Stomach (tissue), 8 donors: ENCODE measurements at regions not wholly inside any gene's neighbourhood (a gene's known extent, or its start where the extent isn't known, plus 50 kb on each side); places are given as distances from the start of the nearest gene placed in this dataset.

ENCODE experiments used
- DNase-seq, 2 donors: peaks; one replicate each; pipeline versions ENCODE4 v3.0.0 to v3.0.0-alpha.2; 2013 to 2019
- H3K27ac ChIP-seq, 5 donors: fragments of 200-600 bp in 4 of 5; sonication (generic) in 4 of 5; one replicate each; pipeline ENCODE4 v1.5.1; 2013 to 2019; ENCODE audit warnings: mild to moderate bottlenecking in 1 of 5, moderate library complexity in 1 of 5
- H3K27me3 ChIP-seq, 3 donors: fragments of 200-600 bp; sonication (generic); one replicate each; pipeline ENCODE4 v1.5.1; 2017 to 2019; ENCODE audit warnings: mixed run types in 1 of 3
- H3K36me3 ChIP-seq, 4 donors: fragments of 200-600 bp; sonication (generic); 1 replicate in 3 of 4; 2 replicates in 1 of 4; pipeline ENCODE4 v1.5.1; 2016 to 2019
- H3K4me1 ChIP-seq, 4 donors: fragments of 200-600 bp; sonication (generic); one replicate each; pipeline ENCODE4 v1.5.1; 2016 to 2019
- H3K4me3 ChIP-seq, 4 donors: fragments of 200-600 bp; sonication (generic) in 3 of 4; one replicate each; pipeline ENCODE4 v1.5.1; 2016 to 2019; ENCODE audit warnings: mild to moderate bottlenecking in 1 of 4
- H3K9me3 ChIP-seq, 4 donors: fragments of 200-600 bp; sonication (generic); one replicate each; pipeline ENCODE4 v1.5.1; 2016 to 2019
- CTCF ChIP-seq, 7 experiments: fragments of 450-650 bp in 4 of 7; fragments of 200-600 bp in 3 of 7; sonication (generic) in 3 of 7; IDR thresholded peaks; one replicate each; pipeline ENCODE4 v1.5.1; 2016 to 2019; ENCODE audit warnings: antibody characterized with exemption in 7 of 7, control low read depth in 2 of 7, mild to moderate bottlenecking in 1 of 7
- EP300 ChIP-seq: sonication (generic); formaldehyde crosslinking; IDR thresholded peaks from one replicate; pipeline ENCODE4 v1.6.1; 2017; ENCODE audit warnings: antibody characterized with exemption
- POLR2A ChIP-seq, 4 donors: fragments of 450-650 bp; IDR thresholded peaks; one replicate each; pipeline ENCODE4 v1.6.1; 2016; ENCODE audit warnings: antibody characterized with exemption in 4 of 4, control low read depth in 2 of 4, mild to moderate bottlenecking in 1 of 4, moderate library complexity in 1 of 4
- POLR2AphosphoS5 ChIP-seq, 3 donors: sonication (generic); formaldehyde crosslinking; IDR thresholded peaks; one replicate each; pipeline ENCODE4 v1.6.1; 2016; ENCODE audit warnings: antibody characterized with exemption in 3 of 3
- WGBS, 5 donors: extraction: QIAGEN DNeasy Blood & Tissue Kit in 3 of 5; methylation state at CpG; one replicate each; pipeline versions ENCODE4 v1.1.5 to v1.1.7; 2013 to 2018; 5-methylcytosine and 5-hydroxymethylcytosine counted together
- intact Hi-C: fragments of 100-400 bp; cut with DNase I; formaldehyde crosslinking; loops from one replicate; pipeline ENCODE4 v1.15.1; 2023; ENCODE audit warnings: low total_unique reads
- donor health status: healthy with polysubstance abuse.
- donor health status: Bipolar disorder and iron deficiency.
- donor health status: healthy.

- 90% methylated on average over 5 of the region's 5 CpGs for WGBS, 5 donors
- TF ChIP-seq CTCF (IDR thresholded peaks at IDR 0.05) (no peak), EP300 (no peak), POLR2A (IDR thresholded peaks at IDR 0.05) (no peak), POLR2AphosphoS5 (IDR thresholded peaks at IDR 0.05) (no peak)
- H3K27me3 ChIP-seq: peaks cover 0 to 13% (median 0%) of the 10 kb centered on the region in 3 donors
- H3K4me3 ChIP-seq: no peak overlapping the region
- H3K27ac ChIP-seq: no peak overlapping the region
- no peak for DNase-seq
- intact Hi-C loops: no loop called here
- no peaks in the 10 kb centered on the region for H3K36me3 ChIP-seq
- H3K4me1 ChIP-seq: no peaks in the 10 kb centered on the region
- peaks cover 0 to 4% (median 0%) of the 10 kb centered on the region in 4 donors for H3K9me3 ChIP-seq
Observed at GRCh38 chr19:31742249-31742648, 393.0 kb upstream of the TSHZ3 start.

GRCh38 chr19:31745731-31746130 lies 396.5 kb upstream of the TSHZ3 start:
- TF ChIP-seq EP300: no peak
- TF ChIP-seq CTCF (IDR thresholded peaks at IDR 0.05): no peak
- TF ChIP-seq POLR2AphosphoS5 (IDR thresholded peaks at IDR 0.05): no peak
- TF ChIP-seq POLR2A (IDR thresholded peaks at IDR 0.05): no peak
- DNase-seq: no peak
- Histone ChIP-seq H3K27me3 (peaks cover 0 to 10% (median 0%) of the 10 kb centered on the region in 3 donors), H3K4me3 (no peak overlapping the region), H3K4me1 (no peaks in the 10 kb centered on the region), H3K36me3 (no peaks in the 10 kb centered on the region), H3K27ac (no peak overlapping the region), H3K9me3 (peaks cover 0 to 9% (median 0%) of the 10 kb centered on the region in 4 donors)
- intact Hi-C loops: no loop called here
- 75 to 84% (median 79%) methylated on average over 9 of the region's 9 CpGs for WGBS, 5 donors

GRCh38 chr19:31749231-31749630 lies 400.0 kb upstream of the TSHZ3 start:
- no peaks in the 10 kb centered on the region for H3K4me1 ChIP-seq
- no peaks in the 10 kb centered on the region for H3K36me3 ChIP-seq
- peaks cover 0 to 9% (median 0%) of the 10 kb centered on the region in 4 donors for H3K9me3 ChIP-seq
- H3K4me3 ChIP-seq: no peak overlapping the region
- H3K27ac ChIP-seq: no peak overlapping the region
- TF ChIP-seq CTCF (IDR thresholded peaks at IDR 0.05): no peak
- no peak for TF ChIP-seq POLR2AphosphoS5 (IDR thresholded peaks at IDR 0.05)
- TF ChIP-seq EP300: no peak
- no peak for TF ChIP-seq POLR2A (IDR thresholded peaks at IDR 0.05)
- peaks cover 0 to 17% (median 0%) of the 10 kb centered on the region in 3 donors for H3K27me3 ChIP-seq
- no peak for DNase-seq
- intact Hi-C loops: no loop called here
- 55 to 64% (median 61%) methylated on average over 8 of the region's 8 CpGs for WGBS, 5 donors

GRCh38 chr19:31759359-31759758 lies 410.1 kb upstream of the TSHZ3 start:
- intact Hi-C loops: no loop called here
- H3K27me3 ChIP-seq: peaks cover 0 to 10% (median 0%) of the 10 kb centered on the region in 3 donors
- H3K36me3 ChIP-seq: no peaks in the 10 kb centered on the region
- H3K4me1 ChIP-seq: no peaks in the 10 kb centered on the region
- no peak overlapping the region for H3K4me3 ChIP-seq
- DNase-seq: no peak
- no peak overlapping the region for H3K27ac ChIP-seq
- no peak for TF ChIP-seq POLR2AphosphoS5 (IDR thresholded peaks at IDR 0.05)
- no peak for TF ChIP-seq EP300
- H3K9me3 ChIP-seq: peaks cover 0 to 10% (median 0%) of the 10 kb centered on the region in 4 donors
- WGBS, 5 donors: 82 to 90% (median 88%) methylated on average over 4 of the region's 4 CpGs

GRCh38 chr19:31761281-31761913 lies 412.2 kb upstream of the TSHZ3 start:
- WGBS, 5 donors: 58 to 68% (median 60%) methylated on average over 13 to 15 of the region's 15 CpGs
- TF ChIP-seq POLR2AphosphoS5 (IDR thresholded peaks at IDR 0.05): no peak
- no peak for TF ChIP-seq CTCF (IDR thresholded peaks at IDR 0.05)
- TF ChIP-seq POLR2A (IDR thresholded peaks at IDR 0.05): no peak
- TF ChIP-seq EP300: no peak
- peaks cover 0 to 10% (median 3%) of the 10 kb centered on the region in 4 donors for H3K9me3 ChIP-seq
- intact Hi-C loops: no loop called here
- H3K4me3 ChIP-seq: no peak overlapping the region
- H3K27me3 ChIP-seq: peaks cover 0 to 8% (median 0%) of the 10 kb centered on the region in 3 donors
- DNase-seq: no peak
- no peaks in the 10 kb centered on the region for H3K4me1 ChIP-seq
- no peak overlapping the region for H3K27ac ChIP-seq
- no peaks in the 10 kb centered on the region for H3K36me3 ChIP-seq
